Skeletal muscle tissue (tissue), 3 donors: ENCODE measurements at regions not wholly inside any gene's neighbourhood (a gene's known extent, or its start where the extent isn't known, plus 50 kb on each side); places are given as distances from the start of the nearest gene placed in this dataset.

ENCODE experiments used
- H3K27ac ChIP-seq: one replicate; pipeline ENCODE4 v1.7.0; 2013; ENCODE audit warnings: mild to moderate bottlenecking, low read depth, low read length, inconsistent platforms
- H3K27me3 ChIP-seq, 3 donors: one replicate each; pipeline ENCODE4 v1.7.0; 2013; ENCODE audit warnings: low read length in 3 of 3; ENCODE audit not compliant: control insufficient read depth in 3 of 3, insufficient read depth in 3 of 3
- H3K36me3 ChIP-seq, 3 donors: one replicate each; pipeline ENCODE4 v1.7.0; 2013; ENCODE audit warnings: low read length in 3 of 3; ENCODE audit not compliant: control insufficient read depth in 3 of 3, insufficient read depth in 3 of 3
- H3K4me1 ChIP-seq, 3 donors: one replicate each; pipeline ENCODE4 v1.7.0; 2013; ENCODE audit warnings: low read length in 3 of 3, mild to moderate bottlenecking in 3 of 3; ENCODE audit not compliant: control insufficient read depth in 3 of 3, insufficient read depth in 3 of 3
- H3K4me3 ChIP-seq, 3 donors: one replicate each; pipeline ENCODE4 v1.7.0; 2013; ENCODE audit warnings: low read length in 3 of 3
- H3K9ac ChIP-seq, 3 donors: one replicate each; pipeline ENCODE4 v1.7.0; 2013; ENCODE audit warnings: low read length in 3 of 3, mild to moderate bottlenecking in 3 of 3, moderate library complexity in 2 of 3, low read depth in 1 of 3
- H3K9me3 ChIP-seq, 3 donors: one replicate each; pipeline ENCODE4 v1.7.0; 2013; ENCODE audit warnings: low read length in 3 of 3; ENCODE audit not compliant: control insufficient read depth in 3 of 3
- donor health status: Osteomylitis.

- H3K4me1 ChIP-seq = no peaks in the 10 kb centered on the region
- H3K9me3 ChIP-seq = no peaks in the 10 kb centered on the region
- H3K9ac ChIP-seq = no peak overlapping the region
- no peaks in the 10 kb centered on the region for H3K36me3 ChIP-seq
- H3K4me3 ChIP-seq = no peak overlapping the region
- no peak overlapping the region for H3K27ac ChIP-seq
- H3K27me3 ChIP-seq = no peaks in the 10 kb centered on the region
Observed at GRCh38 chr2:207285473-207285815, 119.7 kb upstream of the KLF7 start.

- Histone ChIP-seq H3K9me3 (no peaks in the 10 kb centered on the region), H3K4me3 (no peak overlapping the region), H3K27me3 (no peaks in the 10 kb centered on the region), H3K9ac (no peak overlapping the region), H3K27ac (no peak overlapping the region), H3K36me3 (no peaks in the 10 kb centered on the region), H3K4me1 (no peaks in the 10 kb centered on the region)
Observed at GRCh38 chr2:207286106-207286505, 120.4 kb upstream of the KLF7 start.

GRCh38 chr2:207288628-207289027 is 122.9 kb upstream of the KLF7 start:
- Histone ChIP-seq H3K36me3 (no peaks in the 10 kb centered on the region), H3K27me3 (no peaks in the 10 kb centered on the region), H3K4me3 (no peak overlapping the region), H3K4me1 (no peaks in the 10 kb centered on the region), H3K9ac (no peak overlapping the region), H3K27ac (no peak overlapping the region), H3K9me3 (no peaks in the 10 kb centered on the region)

GRCh38 chr2:207289295-207290018 is 123.7 kb upstream of the KLF7 start:
- Histone ChIP-seq H3K36me3 (no peaks in the 10 kb centered on the region), H3K27me3 (no peaks in the 10 kb centered on the region), H3K9ac (no peak overlapping the region), H3K4me3 (no peak overlapping the region), H3K27ac (no peak overlapping the region), H3K4me1 (no peaks in the 10 kb centered on the region), H3K9me3 (no peaks in the 10 kb centered on the region)

GRCh38 chr2:207290833-207291624 is 125.3 kb upstream of the KLF7 start:
- Histone ChIP-seq H3K9me3 (no peaks in the 10 kb centered on the region), H3K27me3 (no peaks in the 10 kb centered on the region), H3K4me1 (no peaks in the 10 kb centered on the region), H3K36me3 (no peaks in the 10 kb centered on the region), H3K9ac (no peak overlapping the region), H3K4me3 (no peak overlapping the region), H3K27ac (no peak overlapping the region)

- Histone ChIP-seq H3K4me3 (no peak overlapping the region), H3K27me3 (no peaks in the 10 kb centered on the region), H3K27ac (no peak overlapping the region), H3K36me3 (no peaks in the 10 kb centered on the region), H3K9me3 (no peaks in the 10 kb centered on the region), H3K9ac (no peak overlapping the region), H3K4me1 (no peaks in the 10 kb centered on the region)
Observed at GRCh38 chr2:207291625-207292252, 126.0 kb upstream of the KLF7 start.

- H3K4me3 ChIP-seq = no peak overlapping the region
- H3K27me3 ChIP-seq = no peaks in the 10 kb centered on the region
- no peaks in the 10 kb centered on the region for H3K4me1 ChIP-seq
- no peak overlapping the region for H3K9ac ChIP-seq
- H3K9me3 ChIP-seq = no peaks in the 10 kb centered on the region
- no peaks in the 10 kb centered on the region for H3K36me3 ChIP-seq
- no peak overlapping the region for H3K27ac ChIP-seq
Observed at GRCh38 chr2:207296265-207296948, 130.7 kb upstream of the KLF7 start.

- no peaks in the 10 kb centered on the region for H3K27me3 ChIP-seq
- H3K27ac ChIP-seq = no peak overlapping the region
- H3K4me1 ChIP-seq = no peaks in the 10 kb centered on the region
- H3K4me3 ChIP-seq = no peak overlapping the region
- no peaks in the 10 kb centered on the region for H3K9me3 ChIP-seq
- no peaks in the 10 kb centered on the region for H3K36me3 ChIP-seq
- no peak overlapping the region for H3K9ac ChIP-seq
Observed at GRCh38 chr2:207300817-207301216, 135.1 kb upstream of the KLF7 start.

GRCh38 chr2:207304761-207305160 is 139.0 kb upstream of the KLF7 start:
- Histone ChIP-seq H3K27me3 (peaks cover 0 to 6% (median 0%) of the 10 kb centered on the region in 3 donors), H3K4me1 (no peaks in the 10 kb centered on the region), H3K4me3 (no peak overlapping the region), H3K9ac (no peak overlapping the region), H3K9me3 (no peaks in the 10 kb centered on the region), H3K27ac (no peak overlapping the region), H3K36me3 (no peaks in the 10 kb centered on the region)
